Neural progenitor cell (in vitro differentiated cells): ENCODE measurements at regions not wholly inside any gene's neighbourhood (a gene's known extent, or its start where the extent isn't known, plus 50 kb on each side); places are given as distances from the start of the nearest gene placed in this dataset.

Experiments
- CTCF ChIP-seq: fragments of 200-600 bp; sonication (generic); IDR thresholded peaks from 2 replicates; pipeline ENCODE4 v1.5.1; 2017; ENCODE audit warnings: antibody characterized with exemption, mild to moderate bottlenecking
- EZH2 ChIP-seq: fragments of 200-600 bp; sonication (generic); IDR thresholded peaks from 2 replicates; pipeline ENCODE4 v1.6.1; 2017; ENCODE audit warnings: antibody characterized with exemption, mild to moderate bottlenecking, moderate library complexity

- TF ChIP-seq CTCF (no peak), EZH2 (no peak)
Observed at GRCh38 chr4:30559481-30559880, 160.7 kb upstream of the PCDH7 start.
